Sigmoid colon (tissue), 6 donors: ENCODE measurements at regions not wholly inside any gene's neighbourhood (a gene's known extent, or its start where the extent isn't known, plus 50 kb on each side); places are given as distances from the start of the nearest gene placed in this dataset.

Experiments used
- DNase-seq: peaks from one replicate; pipeline ENCODE4 v3.0.0-alpha.2; 2019
- H3K27ac ChIP-seq, 4 donors: fragments of 200-600 bp; sonication (generic); one replicate each; pipeline ENCODE4 v1.5.1; 2016 to 2019; ENCODE audit warnings: mild to moderate bottlenecking in 1 of 4
- H3K27me3 ChIP-seq, 3 donors: fragments of 200-600 bp; sonication (generic); one replicate each; pipeline ENCODE4 v1.5.1; 2019; ENCODE audit warnings: mild to moderate bottlenecking in 1 of 3
- H3K36me3 ChIP-seq, 4 donors: fragments of 200-600 bp; sonication (generic); one replicate each; pipeline ENCODE4 v1.5.1; 2016 to 2019
- H3K4me1 ChIP-seq, 4 donors: fragments of 200-600 bp; sonication (generic); one replicate each; pipeline ENCODE4 v1.5.1; 2017 to 2019
- H3K4me3 ChIP-seq, 4 donors: fragments of 200-600 bp; sonication (generic); one replicate each; pipeline ENCODE4 v1.5.1; 2017 to 2019; ENCODE audit warnings: mild to moderate bottlenecking in 2 of 4, moderate library complexity in 1 of 4
- H3K9me3 ChIP-seq, 4 donors: fragments of 200-600 bp in 3 of 4; sonication (generic) in 3 of 4; one replicate each; pipeline versions ENCODE4 v1.5.1 to v1.6.1; 2013 to 2019
- CTCF ChIP-seq, 4 experiments: fragments of 450-650 bp in 3 of 4; fragments of 200-600 bp in 1 of 4; IDR thresholded peaks; one replicate each; pipeline ENCODE4 v1.5.1; 2016 to 2019; ENCODE audit warnings: antibody characterized with exemption in 4 of 4, mild to moderate bottlenecking in 3 of 4, moderate library complexity in 2 of 4
- EP300 ChIP-seq, 4 donors: sonication (generic); formaldehyde crosslinking; IDR thresholded peaks; one replicate each; pipeline ENCODE4 v1.6.1; 2017; ENCODE audit warnings: antibody characterized with exemption in 4 of 4
- POLR2A ChIP-seq, 2 donors: fragments of 450-650 bp; IDR thresholded peaks; one replicate each; pipeline ENCODE4 v1.6.1; 2016; ENCODE audit warnings: antibody characterized with exemption in 2 of 2, mild to moderate bottlenecking in 2 of 2, moderate library complexity in 2 of 2
- POLR2AphosphoS5 ChIP-seq, 4 donors: sonication (generic); formaldehyde crosslinking; IDR thresholded peaks; one replicate each; pipeline ENCODE4 v1.6.1; 2017; ENCODE audit warnings: antibody characterized with exemption in 4 of 4
- WGBS, 2 donors: extraction: QIAGEN DNeasy Blood & Tissue Kit; methylation state at CpG; one replicate each; pipeline ENCODE4 v1.1.7; 2013; 5-methylcytosine and 5-hydroxymethylcytosine counted together
- intact Hi-C: fragments of 100-400 bp; cut with DNase I; formaldehyde crosslinking; loops from one replicate; pipeline ENCODE4 v1.15.1; 2023
- donor health status: healthy with polysubstance abuse.
- donor health status: healthy.

DNA sequence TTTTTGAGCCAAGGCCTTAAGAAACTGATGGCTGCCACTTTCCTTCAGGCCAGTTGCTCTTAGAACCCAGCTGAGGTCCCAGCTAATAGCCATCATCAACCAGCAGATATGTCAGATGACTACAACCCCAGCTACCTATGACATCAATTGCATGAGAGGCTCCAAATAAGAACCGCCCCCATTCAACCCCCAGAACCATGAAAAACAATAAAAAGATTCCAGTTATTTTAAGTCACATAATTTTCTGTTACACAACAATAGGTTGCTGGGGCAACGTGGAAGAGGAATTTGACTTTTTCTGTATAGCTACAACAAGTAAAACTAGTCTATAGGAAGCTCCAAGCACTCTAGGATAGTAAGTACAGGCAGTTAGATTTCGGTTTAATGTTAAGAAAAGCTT is 216.3 kb upstream of the MTNR1B start:
- 91 to 93% methylated on average over 3 of the region's 3 CpGs for WGBS, 2 donors
- Histone ChIP-seq H3K4me3 (no peak overlapping the region), H3K9me3 (no peaks in the 10 kb centered on the region), H3K27ac (no peak overlapping the region), H3K36me3 (no peaks in the 10 kb centered on the region), H3K4me1 (peaks cover 0 to 5% (median 0%) of the 10 kb centered on the region in 4 donors), H3K27me3 (no peaks in the 10 kb centered on the region)
- no peak for DNase-seq
- TF ChIP-seq POLR2AphosphoS5 (IDR thresholded peaks at IDR 0.05) (no peak), EP300 (IDR thresholded peaks at IDR 0.05) (no peak), POLR2A (IDR thresholded peaks at IDR 0.05) (no peak), CTCF (IDR thresholded peaks at IDR 0.05) (no peak)
- intact Hi-C loops = no loop called here

GRCh38 chr11:92758241-92758780 is 211.1 kb upstream of the MTNR1B start:
- H3K4me1 ChIP-seq = no peaks in the 10 kb centered on the region
- no peaks in the 10 kb centered on the region for H3K36me3 ChIP-seq
- H3K27me3 ChIP-seq = no peaks in the 10 kb centered on the region
- DNase-seq = no peak
- WGBS, 2 donors = 95 to 97% methylated on average over 2 of the region's 2 CpGs
- no peaks in the 10 kb centered on the region for H3K9me3 ChIP-seq
- no peak overlapping the region for H3K4me3 ChIP-seq
- TF ChIP-seq CTCF (IDR thresholded peaks at IDR 0.05) (no peak), EP300 (IDR thresholded peaks at IDR 0.05) (no peak), POLR2A (IDR thresholded peaks at IDR 0.05) (no peak), POLR2AphosphoS5 (IDR thresholded peaks at IDR 0.05) (no peak)
- no peak overlapping the region for H3K27ac ChIP-seq
- intact Hi-C loops = no loop called here

DNA sequence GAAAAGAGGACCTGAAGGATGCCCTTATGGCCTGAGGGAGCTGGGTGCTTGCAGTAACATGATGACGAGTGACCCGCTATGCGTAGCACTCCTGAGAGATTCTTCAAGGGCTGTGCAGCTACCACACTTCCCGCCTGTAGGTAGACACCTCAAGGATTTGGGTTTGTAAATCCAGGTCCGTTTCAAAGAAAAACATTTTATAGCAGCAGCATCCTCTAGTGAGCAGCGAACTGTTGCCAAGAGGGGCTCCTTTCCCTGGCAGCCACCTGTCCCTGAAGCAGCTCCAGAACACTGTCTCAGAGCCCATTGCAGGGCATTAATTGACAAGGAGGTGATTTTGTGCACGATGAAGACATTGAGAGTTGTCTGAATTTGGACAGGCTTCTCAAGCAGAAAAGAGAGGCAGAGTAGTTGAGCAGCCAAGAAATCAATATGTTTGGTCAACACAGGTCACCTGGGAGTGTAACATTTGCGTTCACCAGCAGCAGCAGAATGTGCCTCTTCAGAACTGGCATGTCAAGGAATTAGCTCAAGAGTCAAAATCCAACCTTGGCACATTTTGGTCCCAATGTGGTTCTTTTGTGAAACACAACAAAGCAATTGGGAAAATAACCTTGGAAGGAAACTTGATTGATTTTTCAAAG is 209.8 kb upstream of the MTNR1B start:
- H3K4me1 ChIP-seq = no peaks in the 10 kb centered on the region
- H3K9me3 ChIP-seq = no peaks in the 10 kb centered on the region
- intact Hi-C loops = no loop called here
- no peak for TF ChIP-seq EP300 (IDR thresholded peaks at IDR 0.05)
- TF ChIP-seq POLR2A (IDR thresholded peaks at IDR 0.05) = no peak
- no peak for TF ChIP-seq CTCF (IDR thresholded peaks at IDR 0.05)
- no peak for TF ChIP-seq POLR2AphosphoS5 (IDR thresholded peaks at IDR 0.05)
- no peaks in the 10 kb centered on the region for H3K36me3 ChIP-seq
- H3K27me3 ChIP-seq = no peaks in the 10 kb centered on the region
- H3K27ac ChIP-seq = no peak overlapping the region
- DNase-seq = no peak
- H3K4me3 ChIP-seq = no peak overlapping the region
- WGBS, 2 donors = 84 to 88% methylated on average over 8 of the region's 8 CpGs

- TF ChIP-seq POLR2A (IDR thresholded peaks at IDR 0.05) = no peak
- no peak for TF ChIP-seq CTCF (IDR thresholded peaks at IDR 0.05)
- TF ChIP-seq POLR2AphosphoS5 (IDR thresholded peaks at IDR 0.05) = no peak
- no peak for TF ChIP-seq EP300 (IDR thresholded peaks at IDR 0.05)
- 34 to 52% methylated on average over 3 of the region's 3 CpGs for WGBS, 2 donors
- Histone ChIP-seq H3K4me1 (peaks cover 0 to 9% (median 0%) of the 10 kb centered on the region in 4 donors), H3K9me3 (no peaks in the 10 kb centered on the region), H3K36me3 (no peaks in the 10 kb centered on the region), H3K27me3 (no peaks in the 10 kb centered on the region), H3K4me3 (no peak overlapping the region), H3K27ac (no peak overlapping the region)
- intact Hi-C loops = no loop called here
- no peak for DNase-seq
Measured at GRCh38 chr11:92762121-92762540, 207.3 kb upstream of the MTNR1B start.

GRCh38 chr11:92763336-92763735 is 206.1 kb upstream of the MTNR1B start:
- intact Hi-C loops = no loop called here
- TF ChIP-seq POLR2AphosphoS5 (IDR thresholded peaks at IDR 0.05) (no peak), POLR2A (IDR thresholded peaks at IDR 0.05) (no peak), CTCF (IDR thresholded peaks at IDR 0.05) (no peak), EP300 (IDR thresholded peaks at IDR 0.05) (no peak)
- no peak overlapping the region for H3K27ac ChIP-seq
- peaks cover 0 to 9% (median 0%) of the 10 kb centered on the region in 4 donors for H3K4me1 ChIP-seq
- H3K9me3 ChIP-seq = no peaks in the 10 kb centered on the region
- no peaks in the 10 kb centered on the region for H3K36me3 ChIP-seq
- no peak overlapping the region for H3K4me3 ChIP-seq
- no peak for DNase-seq
- H3K27me3 ChIP-seq = no peaks in the 10 kb centered on the region
